A549 (cell line): ENCODE measurements at regions not wholly inside any gene's neighbourhood (a gene's known extent, or its start where the extent isn't known, plus 50 kb on each side); places are given as distances from the start of the nearest gene placed in this dataset.
"Not testable (repeated sequence)": the region's sequence is repeated elsewhere in the genome, so short reads cannot be mapped to it uniquely, and the experiment has no call there.

ENCODE experiments used
- ATAC-seq, 2 experiments: fragments of 200-7000 bp in 1 of 2; fragments of >200 bp in 1 of 2; cut with Nextera tagmentation in 1 of 2; cut with Tn5 transposase in 1 of 2; 3 replicates each; pipeline versions ENCODE4 v1.8.0 to v1.9.1; 2018 to 2020; ENCODE audit warnings: mild to moderate bottlenecking in 1 of 2, moderate library complexity in 1 of 2
- CTCF ChIA-PET: fragments of 300-600 bp; sonication (Branson Sonifier 250); formaldehyde crosslinking; extraction: SDS; loops from one replicate; lab custom pipeline; 2021; ENCODE audit warnings: antibody characterized with exemption, inconsistent platforms; lab: Yijun Ruan, JAX
- POLR2A ChIA-PET: fragments of 350-600 bp; formaldehyde crosslinking; extraction: SDS; loops from one replicate; lab custom pipeline; 2021; ENCODE audit warnings: antibody characterized with exemption, inconsistent platforms; lab: Yijun Ruan, JAX
- DNase-seq, 2 experiments: peaks; one replicate each; pipeline versions ENCODE4 v3.0.0 to v3.0.0-alpha.2; 2011 to 2016; ENCODE audit warnings: low read depth in 1 of 2, low spot score in 1 of 2
- FAIRE-seq: peaks from 2 replicates; lab custom pipeline; 2011; peaks lifted over from hg19 to GRCh38; lab: Jason Lieb, UNC
- H3K27ac ChIP-seq, 2 experiments: fragments of >200 bp; sonication (Bioruptor Twin); formaldehyde crosslinking; 3 replicates each; pipeline ENCODE4 v1.5.1; 2016 to 2017
- H3K4me1 ChIP-seq: fragments of >200 bp; sonication (Bioruptor Twin); formaldehyde crosslinking; 3 replicates; pipeline ENCODE4 v1.6.1; 2016
- H3K4me2 ChIP-seq: fragments of >200 bp; sonication (Bioruptor Twin); formaldehyde crosslinking; 3 replicates; pipeline ENCODE4 v1.6.1; 2016
- H3K4me3 ChIP-seq: fragments of >200 bp; sonication (Bioruptor Twin); formaldehyde crosslinking; 3 replicates; pipeline ENCODE4 v1.5.1; 2016
- H3K9me3 ChIP-seq: fragments of >200 bp; sonication (Bioruptor Twin); formaldehyde crosslinking; 3 replicates; pipeline ENCODE4 v1.6.1; 2016
- BHLHE40 ChIP-seq: IDR thresholded peaks from 2 replicates; pipeline ENCODE4 v1.6.1; 2012; ENCODE audit warnings: low read depth, low read length, inconsistent platforms
- CEBPB ChIP-seq, 2 experiments: fragments of >200 bp in 1 of 2; sonication (Bioruptor Twin) in 1 of 2; formaldehyde crosslinking in 1 of 2; IDR thresholded peaks; 2 replicates each; pipeline ENCODE4 v1.6.1; 2012 to 2016
- GATA3 ChIP-seq: IDR thresholded peaks from 2 replicates; pipeline ENCODE4 v1.6.1; 2012; ENCODE audit warnings: borderline replicate concordance
- HEYL ChIP-seq: fragments of 250-450 bp; sonication (Bioruptor Pico); IDR thresholded peaks from 2 replicates; pipeline ENCODE4 v1.8.0; 2021; ENCODE audit warnings: mild to moderate bottlenecking, moderate library complexity
- HMGXB4 ChIP-seq: fragments of 250-450 bp; sonication (Bioruptor Pico); IDR thresholded peaks from 2 replicates; pipeline ENCODE4 v1.5.0; 2021; ENCODE audit warnings: mild to moderate bottlenecking, moderate library complexity, borderline replicate concordance
- HOXB5 ChIP-seq: fragments of 250-450 bp; sonication (Bioruptor Pico); IDR thresholded peaks from 2 replicates; pipeline ENCODE4 v1.5.0; 2020; ENCODE audit warnings: mild to moderate bottlenecking, moderate library complexity
- JUNB ChIP-seq: fragments of >200 bp; sonication (Bioruptor Twin); formaldehyde crosslinking; IDR thresholded peaks from 2 replicates; pipeline ENCODE4 v1.6.1; 2016
- MAFK ChIP-seq: fragments of 450-650 bp; IDR thresholded peaks from 2 replicates; pipeline ENCODE4 v1.6.1; 2014; ENCODE audit not compliant: partially characterized antibody
- MAX ChIP-seq: IDR thresholded peaks from 2 replicates; pipeline ENCODE4 v1.6.1; 2012
- NFE2L2 ChIP-seq: fragments of 150-350 bp; conservative IDR thresholded peaks from 2 replicates; pipeline ENCODE4 v1.6.1; 2014; ENCODE audit warnings: low read length
- NPAS2 ChIP-seq: fragments of 250-450 bp; sonication (Bioruptor Pico); IDR thresholded peaks from 2 replicates; pipeline ENCODE4 v1.8.0; 2022; ENCODE audit warnings: mild to moderate bottlenecking, moderate library complexity, borderline replicate concordance
- PBX3 ChIP-seq: IDR thresholded peaks from 2 replicates; pipeline ENCODE4 v1.6.1; 2012
- POLR2A ChIP-seq: IDR thresholded peaks from 2 replicates; pipeline ENCODE4 v1.6.1; 2012; ENCODE audit warnings: mild to moderate bottlenecking, low read length
- RAD21 ChIP-seq, 2 experiments: fragments of >200 bp in 1 of 2; sonication (Bioruptor Twin) in 1 of 2; formaldehyde crosslinking in 1 of 2; IDR thresholded peaks in 1 of 2; conservative IDR thresholded peaks in 1 of 2; 2 replicates in 1 of 2; 3 replicates in 1 of 2; pipeline ENCODE4 v1.6.1; 2012 to 2018; ENCODE audit warnings: inconsistent platforms in 1 of 2
- RFX5 ChIP-seq: fragments of 450-650 bp; IDR thresholded peaks from 2 replicates; pipeline ENCODE4 v1.7.1; 2014; ENCODE audit warnings: antibody characterized with exemption, mild to moderate bottlenecking, moderate library complexity
- SREBF2 ChIP-seq: fragments of 450-650 bp; IDR thresholded peaks from 2 replicates; pipeline ENCODE4 v1.6.1; 2014; ENCODE audit warnings: mild to moderate bottlenecking, moderate library complexity
- TP53 ChIP-seq: fragments of 250-450 bp; sonication (Bioruptor Pico); IDR thresholded peaks from 2 replicates; pipeline ENCODE4 v1.5.0; 2021; ENCODE audit warnings: mild to moderate bottlenecking, moderate library complexity
- USF2 ChIP-seq: fragments of 450-650 bp; IDR thresholded peaks from 2 replicates; pipeline ENCODE4 v1.6.1; 2014; ENCODE audit warnings: antibody characterized with exemption
- ZFP36 ChIP-seq: fragments of 450-650 bp; IDR thresholded peaks from 2 replicates; pipeline ENCODE4 v1.6.1; 2014; ENCODE audit warnings: borderline replicate concordance; ENCODE audit not compliant: partially characterized antibody
- WGBS: methylation state at CpG from one replicate; pipeline ENCODE4 v1.1.6; 2017; ENCODE audit errors: missing lambda C conversion rate; 5-methylcytosine and 5-hydroxymethylcytosine counted together
- TF ChIP-seq, protein P1 (sequence below): IDR thresholded peaks from 2 replicates; pipeline ENCODE4 v1.6.1; 2012; ENCODE audit warnings: low read depth, borderline replicate concordance
- TF ChIP-seq, protein P2 (sequence below): fragments of 250-450 bp; sonication (Bioruptor Pico); IDR thresholded peaks from 2 replicates; pipeline ENCODE4 v1.5.0; 2020; ENCODE audit warnings: low read depth, mild to moderate bottlenecking, moderate library complexity
- TF ChIP-seq, protein P3 (sequence below): fragments of 200-600 bp; sonication (generic); IDR thresholded peaks from 2 replicates; pipeline ENCODE4 v1.6.1; 2016; ENCODE audit warnings: antibody characterized with exemption, mild to moderate bottlenecking, moderate library complexity

DNA sequence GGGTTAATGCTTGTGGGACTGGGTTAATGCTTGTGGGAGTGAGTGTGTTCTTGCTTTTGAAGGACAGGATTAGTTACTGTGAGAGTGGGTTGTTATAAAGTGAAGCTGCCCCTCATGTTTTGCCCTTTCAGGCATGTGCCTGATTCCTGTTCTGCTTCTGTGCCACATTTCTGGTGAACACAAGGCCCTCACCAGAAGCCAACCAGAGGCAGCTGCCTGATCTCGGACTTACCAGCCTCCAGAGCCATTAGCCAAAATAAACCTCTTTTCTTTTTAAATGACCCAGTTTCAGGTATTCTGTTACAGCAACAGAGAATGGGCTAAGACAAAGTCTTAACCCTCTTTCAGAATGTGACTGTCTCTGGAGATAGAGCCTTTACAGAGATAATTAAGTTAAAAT is 113.3 kb upstream of the TMTC4 start:
- Histone ChIP-seq H3K4me1 (no peaks in the 10 kb centered on the region), H3K4me3 (no peak overlapping the region), H3K27ac (no peak overlapping the region), H3K9me3 (no peaks in the 10 kb centered on the region), H3K4me2 (no peak overlapping the region)
- DNase-seq (no peak), ATAC-seq (no peak), FAIRE-seq (no peak)
- CTCF ChIA-PET, result no interaction called here
- POLR2A ChIA-PET, result no interaction called here
- TF ChIP-seq TP53 (CRISPR knock-in tag) (no peak), NFE2L2 (no peak), HMGXB4 (CRISPR knock-in tag) (no peak), ZFP36 (no peak), RAD21 (conservative IDR thresholded peaks at IDR 0.05 in 1 of 2, IDR thresholded peaks at IDR 0.05 in 1 of 2) (no peak)
- TF ChIP-seq, protein P1, sequence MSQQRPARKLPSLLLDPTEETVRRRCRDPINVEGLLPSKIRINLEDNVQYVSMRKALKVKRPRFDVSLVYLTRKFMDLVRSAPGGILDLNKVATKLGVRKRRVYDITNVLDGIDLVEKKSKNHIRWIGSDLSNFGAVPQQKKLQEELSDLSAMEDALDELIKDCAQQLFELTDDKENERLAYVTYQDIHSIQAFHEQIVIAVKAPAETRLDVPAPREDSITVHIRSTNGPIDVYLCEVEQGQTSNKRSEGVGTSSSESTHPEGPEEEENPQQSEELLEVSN, result no peak
- TF ChIP-seq, protein P2, sequence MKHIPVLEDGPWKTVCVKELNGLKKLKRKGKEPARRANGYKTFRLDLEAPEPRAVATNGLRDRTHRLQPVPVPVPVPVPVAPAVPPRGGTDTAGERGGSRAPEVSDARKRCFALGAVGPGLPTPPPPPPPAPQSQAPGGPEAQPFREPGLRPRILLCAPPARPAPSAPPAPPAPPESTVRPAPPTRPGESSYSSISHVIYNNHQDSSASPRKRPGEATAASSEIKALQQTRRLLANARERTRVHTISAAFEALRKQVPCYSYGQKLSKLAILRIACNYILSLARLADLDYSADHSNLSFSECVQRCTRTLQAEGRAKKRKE, result no peak
- 0% methylated on average over 1 of the region's 1 CpG for WGBS

GRCh38 chr13:100776686-100777085 is 102.1 kb upstream of the TMTC4 start:
- H3K4me1 ChIP-seq, H3K27ac ChIP-seq, H3K4me3 ChIP-seq, CTCF ChIA-PET, DNase-seq, H3K9me3 ChIP-seq, H3K4me2 ChIP-seq, ATAC-seq, FAIRE-seq, POLR2A ChIA-PET: not testable (repeated sequence)
- WGBS, result 62% methylated on average over 2 of the region's 2 CpGs

DNA sequence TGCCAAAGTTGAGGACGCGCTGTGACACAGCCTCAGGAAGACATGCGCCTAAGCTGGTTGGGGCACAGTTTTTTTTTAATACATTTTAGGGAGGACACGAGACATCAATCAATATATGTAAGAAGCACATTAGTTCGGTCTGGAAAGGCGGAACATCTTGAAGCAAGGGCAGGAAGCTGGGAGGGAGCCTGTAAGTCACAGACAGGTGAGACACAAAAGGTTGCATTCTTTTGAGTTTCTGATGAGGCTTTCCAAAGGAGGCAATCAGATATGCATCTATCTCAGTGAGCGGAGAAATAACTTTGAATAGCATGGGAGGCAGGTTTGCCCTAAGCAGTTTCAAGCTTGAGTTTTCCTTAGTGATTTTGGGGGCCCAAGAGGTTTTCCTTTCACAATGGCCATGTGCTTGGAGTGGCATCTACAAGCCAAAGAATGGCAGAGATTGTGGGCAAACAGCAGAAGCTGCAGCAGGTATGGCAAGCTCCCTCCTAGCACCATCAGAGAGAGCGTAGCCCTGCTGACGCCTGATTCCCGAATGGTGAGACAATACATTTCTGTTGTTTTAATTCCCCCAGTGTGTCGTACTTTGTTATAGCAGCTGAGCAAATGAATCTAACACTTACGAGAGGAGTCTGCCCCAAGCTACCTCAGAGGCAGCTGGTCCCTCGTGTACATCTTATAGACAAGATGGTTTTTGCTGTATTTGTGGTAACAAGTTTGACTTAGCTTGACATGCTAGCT is 99.5 kb upstream of the TMTC4 start:
- Histone ChIP-seq H3K4me3 (no peak overlapping the region), H3K4me2 (no peak overlapping the region), H3K4me1 (no peaks in the 10 kb centered on the region), H3K9me3 (no peaks in the 10 kb centered on the region), H3K27ac (no peak overlapping the region)
- ATAC-seq (no peak), DNase-seq (no peak), FAIRE-seq (no peak)
- POLR2A ChIA-PET, result no interaction called here
- CTCF ChIA-PET, result no interaction called here
- WGBS, result 62% methylated on average over 13 of the region's 13 CpGs
- TF ChIP-seq NPAS2 (CRISPR knock-in tag), result no peak

- FAIRE-seq, result no peak
- POLR2A ChIA-PET, result no interaction called here
- TF ChIP-seq JUNB (no peak), PBX3 (no peak), NFE2L2 (no peak), RFX5 (no peak), CEBPB (IDR thresholded peaks at IDR 0.05) (no peak), MAX (no peak), GATA3 (no peak), HOXB5 (no peak), BHLHE40 (no peak), HEYL (no peak), MAFK (no peak), USF2 (no peak), POLR2A (no peak), SREBF2 (no peak)
- TF ChIP-seq, protein P3, sequence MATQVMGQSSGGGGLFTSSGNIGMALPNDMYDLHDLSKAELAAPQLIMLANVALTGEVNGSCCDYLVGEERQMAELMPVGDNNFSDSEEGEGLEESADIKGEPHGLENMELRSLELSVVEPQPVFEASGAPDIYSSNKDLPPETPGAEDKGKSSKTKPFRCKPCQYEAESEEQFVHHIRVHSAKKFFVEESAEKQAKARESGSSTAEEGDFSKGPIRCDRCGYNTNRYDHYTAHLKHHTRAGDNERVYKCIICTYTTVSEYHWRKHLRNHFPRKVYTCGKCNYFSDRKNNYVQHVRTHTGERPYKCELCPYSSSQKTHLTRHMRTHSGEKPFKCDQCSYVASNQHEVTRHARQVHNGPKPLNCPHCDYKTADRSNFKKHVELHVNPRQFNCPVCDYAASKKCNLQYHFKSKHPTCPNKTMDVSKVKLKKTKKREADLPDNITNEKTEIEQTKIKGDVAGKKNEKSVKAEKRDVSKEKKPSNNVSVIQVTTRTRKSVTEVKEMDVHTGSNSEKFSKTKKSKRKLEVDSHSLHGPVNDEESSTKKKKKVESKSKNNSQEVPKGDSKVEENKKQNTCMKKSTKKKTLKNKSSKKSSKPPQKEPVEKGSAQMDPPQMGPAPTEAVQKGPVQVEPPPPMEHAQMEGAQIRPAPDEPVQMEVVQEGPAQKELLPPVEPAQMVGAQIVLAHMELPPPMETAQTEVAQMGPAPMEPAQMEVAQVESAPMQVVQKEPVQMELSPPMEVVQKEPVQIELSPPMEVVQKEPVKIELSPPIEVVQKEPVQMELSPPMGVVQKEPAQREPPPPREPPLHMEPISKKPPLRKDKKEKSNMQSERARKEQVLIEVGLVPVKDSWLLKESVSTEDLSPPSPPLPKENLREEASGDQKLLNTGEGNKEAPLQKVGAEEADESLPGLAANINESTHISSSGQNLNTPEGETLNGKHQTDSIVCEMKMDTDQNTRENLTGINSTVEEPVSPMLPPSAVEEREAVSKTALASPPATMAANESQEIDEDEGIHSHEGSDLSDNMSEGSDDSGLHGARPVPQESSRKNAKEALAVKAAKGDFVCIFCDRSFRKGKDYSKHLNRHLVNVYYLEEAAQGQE, result no peak
Measured at GRCh38 chr13:100773429-100773828, 98.8 kb upstream of the TMTC4 start.

More at GRCh38 chr13:100773429-100773828, 98.8 kb upstream of the TMTC4 start:
- Histone ChIP-seq H3K4me3 (no peak overlapping the region), H3K9me3 (no peaks in the 10 kb centered on the region), H3K27ac (no peak overlapping the region), H3K4me2 (no peak overlapping the region), H3K4me1 (no peaks in the 10 kb centered on the region)
- CTCF ChIA-PET, result no interaction called here
- 58% methylated on average over 3 of the region's 3 CpGs for WGBS
- DNase-seq (no peak), ATAC-seq (no peak)
